H1 (cell line): ENCODE measurements at regions not wholly inside any gene's neighbourhood (a gene's known extent, or its start where the extent isn't known, plus 50 kb on each side); places are given as distances from the start of the nearest gene placed in this dataset.

Source experiments
- CTCF ChIA-PET: fragments of 300-600 bp; sonication (Branson Sonifier 250); formaldehyde crosslinking; loops from one replicate; lab custom pipeline; 2021; ENCODE audit not compliant: partially characterized antibody; lab: Charles Lee
- POLR2A ChIA-PET: fragments of 300-600 bp; sonication (Branson Sonifier 250); formaldehyde crosslinking; loops from one replicate; lab custom pipeline; 2021; ENCODE audit warnings: inconsistent platforms; ENCODE audit not compliant: partially characterized antibody; lab: Charles Lee
- DNase-seq, 2 experiments: peaks; one replicate each; pipeline versions ENCODE4 v3.0.0 to v3.0.0-alpha.2; 2010 to 2022; ENCODE audit warnings: low spot score in 2 of 2, low read depth in 1 of 2, mixed read lengths in 1 of 2
- FAIRE-seq: peaks from 2 replicates; lab custom pipeline; 2011; peaks lifted over from hg19 to GRCh38; lab: Jason Lieb, UNC
- H2AFZ ChIP-seq: 2 replicates; pipeline ENCODE4 v1.8.1; 2012; ENCODE audit warnings: low read length, inconsistent platforms
- H2AK5ac ChIP-seq: 2 replicates; pipeline ENCODE4 v1.6.1; 2013; ENCODE audit warnings: low read depth, low read length
- H2BK120ac ChIP-seq: replicated peaks from 2 replicates; pipeline ENCODE3; 2013; ENCODE audit warnings: low read depth, low read length, inconsistent platforms
- H2BK12ac ChIP-seq: 2 replicates; pipeline ENCODE4 v1.6.1; 2013; ENCODE audit warnings: low read depth, low read length
- H2BK15ac ChIP-seq: 2 replicates; pipeline ENCODE4 v1.6.1; 2013; ENCODE audit warnings: low read length
- H2BK20ac ChIP-seq: 2 replicates; pipeline ENCODE4 v1.6.1; 2013; ENCODE audit warnings: low read length
- H2BK5ac ChIP-seq: 2 replicates; pipeline ENCODE4 v1.6.1; 2013; ENCODE audit warnings: low read depth, low read length
- H3K14ac ChIP-seq: 2 replicates; pipeline ENCODE4 v1.6.1; 2013; ENCODE audit warnings: inconsistent platforms; ENCODE audit not compliant: insufficient read length
- H3K18ac ChIP-seq: 2 replicates; pipeline ENCODE4 v1.6.1; 2013; ENCODE audit warnings: low read length; ENCODE audit errors: extremely low read depth
- H3K23ac ChIP-seq: 2 replicates; pipeline ENCODE4 v1.6.1; 2013; ENCODE audit warnings: inconsistent platforms; ENCODE audit not compliant: insufficient read length
- H3K23me2 ChIP-seq: 2 replicates; pipeline ENCODE4 v1.6.1; 2013; ENCODE audit warnings: low read depth, low read length
- H3K27ac ChIP-seq: 2 replicates; pipeline ENCODE4 v1.6.1; 2011; ENCODE audit warnings: low read depth, low read length, inconsistent platforms
- H3K27me3 ChIP-seq, 4 experiments: replicated peaks in 1 of 4; 1 replicate in 1 of 4; 2 replicates in 3 of 4; pipeline versions ENCODE4 v1.6.1 to v1.8.1; 2011 to 2013; ENCODE audit warnings: low read length in 3 of 4, mild to moderate bottlenecking in 3 of 4, inconsistent platforms in 2 of 4, mixed read lengths in 2 of 4, moderate library complexity in 1 of 4; ENCODE audit not compliant: control insufficient read depth in 3 of 4, insufficient read depth in 3 of 4; ENCODE audit errors: extremely low read depth in 1 of 4
- H3K36me3 ChIP-seq, 4 experiments: 2 replicates each; pipeline versions ENCODE4 v1.6.1 to v1.8.1; 2011 to 2013; ENCODE audit warnings: mild to moderate bottlenecking in 4 of 4, low read length in 3 of 4, moderate library complexity in 2 of 4, control low read depth in 1 of 4, inconsistent platforms in 1 of 4; ENCODE audit not compliant: insufficient read depth in 4 of 4, control insufficient read depth in 2 of 4
- H3K4ac ChIP-seq: replicated peaks from 2 replicates; pipeline ENCODE3; 2013; ENCODE audit warnings: low read length, low read depth, mixed read lengths, inconsistent platforms; ENCODE audit not compliant: insufficient read length
- H3K4me1 ChIP-seq, 4 experiments: replicated peaks in 1 of 4; 1 replicate in 1 of 4; 2 replicates in 3 of 4; pipeline versions ENCODE4 v1.6.1 to v1.8.1; 2011 to 2013; ENCODE audit warnings: low read length in 3 of 4, inconsistent platforms in 2 of 4, mixed read lengths in 1 of 4; ENCODE audit not compliant: insufficient read depth in 4 of 4, control insufficient read depth in 3 of 4
- H3K4me2 ChIP-seq, 2 experiments: 2 replicates each; pipeline versions ENCODE4 v1.6.1 to v1.8.1; 2011 to 2013; ENCODE audit warnings: low read depth in 2 of 2, low read length in 2 of 2, control low read depth in 1 of 2, inconsistent platforms in 1 of 2, mild to moderate bottlenecking in 1 of 2; ENCODE audit not compliant: insufficient read depth in 1 of 2
- H3K4me3 ChIP-seq, 4 experiments: fragments of 200-600, 300-600 bp in 1 of 4; sonication (generic), shearing (Covaris generic), sonication (Bioruptor Twin) in 1 of 4; 2 replicates each; pipeline versions ENCODE4 v1.5.1 to v1.8.1; 2011 to 2016; ENCODE audit warnings: low read length in 4 of 4, low read depth in 3 of 4, control low read depth in 2 of 4, inconsistent platforms in 2 of 4, mild to moderate bottlenecking in 2 of 4, mixed read lengths in 1 of 4, moderate library complexity in 1 of 4; ENCODE audit not compliant: insufficient read depth in 2 of 4; ENCODE audit errors: extremely low read depth in 1 of 4
- H3K56ac ChIP-seq: replicated peaks from 2 replicates; pipeline ENCODE3; 2013; ENCODE audit warnings: low read depth, mild to moderate bottlenecking, mixed read lengths, low read length, inconsistent platforms; ENCODE audit not compliant: insufficient read length
- H3K79me1 ChIP-seq: 2 replicates; pipeline ENCODE4 v1.6.1; 2013; ENCODE audit warnings: low read depth, low read length, control low read depth
- H3K79me2 ChIP-seq, 2 experiments: 2 replicates each; pipeline versions ENCODE4 v1.6.1 to v1.8.1; 2012 to 2013; ENCODE audit warnings: low read length in 2 of 2, mild to moderate bottlenecking in 2 of 2, inconsistent platforms in 1 of 2; ENCODE audit not compliant: insufficient read depth in 2 of 2, control insufficient read depth in 1 of 2
- H3K9ac ChIP-seq, 4 experiments: replicated peaks in 1 of 4; 1 replicate in 1 of 4; 2 replicates in 3 of 4; pipeline versions ENCODE4 v1.6.1 to v1.8.1; 2011 to 2013; ENCODE audit warnings: low read depth in 3 of 4, low read length in 3 of 4, control low read depth in 2 of 4, mild to moderate bottlenecking in 2 of 4, moderate library complexity in 2 of 4, inconsistent platforms in 1 of 4; ENCODE audit errors: extremely low read depth in 1 of 4
- H3K9me3 ChIP-seq, 2 experiments: 2 replicates each; pipeline versions ENCODE4 v1.6.1 to v1.8.1; 2012 to 2013; ENCODE audit warnings: mild to moderate bottlenecking in 2 of 2, moderate library complexity in 2 of 2, control low read depth in 1 of 2, inconsistent platforms in 1 of 2, low read depth in 1 of 2, low read length in 1 of 2, mixed read lengths in 1 of 2; ENCODE audit not compliant: insufficient read depth in 2 of 2
- H4K20me1 ChIP-seq, 2 experiments: replicated peaks in 1 of 2; 2 replicates each; pipeline versions ENCODE3 to v1.8.1; 2011 to 2013; ENCODE audit warnings: inconsistent platforms in 2 of 2, low read length in 2 of 2, mild to moderate bottlenecking in 1 of 2; ENCODE audit not compliant: insufficient read depth in 2 of 2, control insufficient read depth in 1 of 2
- H4K5ac ChIP-seq: 2 replicates; pipeline ENCODE4 v1.6.1; 2013; ENCODE audit warnings: low read length, low read depth, mixed read lengths, inconsistent platforms; ENCODE audit not compliant: insufficient read length
- H4K8ac ChIP-seq: 2 replicates; pipeline ENCODE4 v1.8.0; 2013; ENCODE audit warnings: mild to moderate bottlenecking, moderate library complexity, low read length, inconsistent platforms; ENCODE audit not compliant: insufficient read depth; ENCODE audit errors: extremely low read depth
- H4K91ac ChIP-seq: replicated peaks from 2 replicates; pipeline ENCODE3; 2013; ENCODE audit warnings: low read length, mixed read lengths, inconsistent platforms; ENCODE audit not compliant: insufficient read length
- CBX8 ChIP-seq: fragments of 300-800, 300-1000 bp; sonication (generic); IDR thresholded peaks from 2 replicates; pipeline ENCODE4 v1.7.1; 2016; ENCODE audit warnings: low read depth, low read length, borderline replicate concordance
- EZH2 ChIP-seq: fragments of 200-600 bp; sonication (generic); IDR thresholded peaks from 2 replicates; pipeline ENCODE4 v1.7.1; 2012; ENCODE audit warnings: low read depth, mild to moderate bottlenecking, moderate library complexity, low read length, inconsistent platforms; ENCODE audit not compliant: severe bottlenecking
- GABPA ChIP-seq: IDR thresholded peaks from 2 replicates; pipeline ENCODE4 v1.6.1; 2011; ENCODE audit warnings: mild to moderate bottlenecking, low read length, moderate library complexity, borderline replicate concordance; ENCODE audit not compliant: insufficient read depth
- HDAC2 ChIP-seq, 2 experiments: fragments of 300-600 bp in 1 of 2; sonication (generic) in 1 of 2; IDR thresholded peaks; 2 replicates each; pipeline ENCODE4 v1.6.1; 2011 to 2012; ENCODE audit warnings: low read depth in 2 of 2, low read length in 2 of 2, mild to moderate bottlenecking in 2 of 2, moderate library complexity in 2 of 2, borderline replicate concordance in 1 of 2, inconsistent platforms in 1 of 2
- MAFK ChIP-seq: IDR thresholded peaks from 2 replicates; pipeline ENCODE4 v1.6.1; 2012; ENCODE audit warnings: low read depth, mild to moderate bottlenecking, improper control_type of control experiment, low read length
- POLR2A ChIP-seq, 2 experiments: IDR thresholded peaks; 1 replicate in 1 of 2; 2 replicates in 1 of 2; pipeline ENCODE4 v1.6.1; 2011; ENCODE audit warnings: low read depth in 2 of 2, low read length in 2 of 2, mild to moderate bottlenecking in 2 of 2; ENCODE audit errors: control extremely low read depth in 1 of 2
- SP1 ChIP-seq: IDR thresholded peaks from 2 replicates; pipeline ENCODE4 v1.6.1; 2011; ENCODE audit warnings: low read depth, low read length
- SUZ12 ChIP-seq: fragments of 200-600 bp; sonication (generic); IDR thresholded peaks from 2 replicates; pipeline ENCODE4 v1.6.1; 2012; ENCODE audit warnings: mild to moderate bottlenecking, inconsistent platforms, low read length, moderate library complexity, mixed read lengths
- WGBS, 2 experiments: shearing (Covaris generic) in 1 of 2; methylation state at CpG; one replicate each; pipeline versions ENCODE4 v1.1.6 to v1.1.7; 2013 to 2015; ENCODE audit warnings: low lambda C conversion rate in 2 of 2, mixed read lengths in 2 of 2, inconsistent platforms in 1 of 2, low coverage in 1 of 2, missing lambda C conversion rate in 1 of 2; ENCODE audit not compliant: insufficient replicate concordance in 2 of 2, insufficient coverage in 1 of 2, insufficient read length in 1 of 2; ENCODE audit errors: extremely low coverage in 1 of 2, missing lambda C conversion rate in 1 of 2; 5-methylcytosine and 5-hydroxymethylcytosine counted together

- 85% methylated on average over 8 of the region's 8 CpGs; no CpG with 5 or more reads in 1 of the 2 experiments for WGBS, 2 experiments
- H2AK5ac ChIP-seq: no peak overlapping the region; the same call in 1 of the 2 replicates
- H3K9ac ChIP-seq: no peak overlapping the region
- ChIA-PET CTCF (interaction anchor here (0.6 to 2.0 kb wide), 6 partner anchors 10 to 98 kb away, joined by 3 to 4 read pairs (median 4); no protein-coding TSS in a partner anchor), POLR2A (no interaction called here)
- no peaks in the 10 kb centered on the region for H3K36me3 ChIP-seq
- H3K4me2 ChIP-seq: no peak overlapping the region
- no peaks in the 10 kb centered on the region; the same call in 1 of the 2 replicates for H3K23me2 ChIP-seq
- H4K20me1 ChIP-seq: no peaks in the 10 kb centered on the region
- no peak overlapping the region for H4K91ac ChIP-seq
- H3K18ac ChIP-seq: no peak overlapping the region
- TF ChIP-seq POLR2A (IDR thresholded peaks at IDR 0.05; ENCODE audit: control extremely low read depth in 1 of 2, low read depth in 2 of 2, low read length in 2 of 2) (no peak), SUZ12 (no peak), EZH2 (no peak), SP1 (no peak), HDAC2 (IDR thresholded peaks at IDR 0.05; ENCODE audit: borderline replicate concordance in 1 of 2, low read depth in 2 of 2, low read length in 2 of 2) (no peak), MAFK (no peak), GABPA (no peak), CBX8 (no peak)
- H2BK5ac ChIP-seq: no peak overlapping the region
- no peaks in the 10 kb centered on the region for H3K4me1 ChIP-seq
- H2BK12ac ChIP-seq: 0 out of 2 replicates have a peak overlapping the region, but pooled peaks have one; percentile 6
- no peak overlapping the region for H3K14ac ChIP-seq
- no peak overlapping the region for H3K56ac ChIP-seq
- H2BK20ac ChIP-seq: peak overlapping the region; percentile 34; the same call in 1 of the 2 replicates
- H2AFZ ChIP-seq: no peak overlapping the region; the same call in 1 of the 2 replicates
- H3K23ac ChIP-seq: no peak overlapping the region
- H2BK120ac ChIP-seq: no peak overlapping the region
- peak overlapping the region; percentile 40; the same call in 1 of the 2 replicates for H2BK15ac ChIP-seq
- no peak overlapping the region for H3K27ac ChIP-seq
- no peaks in the 10 kb centered on the region for H3K79me2 ChIP-seq
- DNase-seq (no peak), FAIRE-seq (no peak)
- H3K9me3 ChIP-seq: no peaks in the 10 kb centered on the region
- no peak overlapping the region for H4K8ac ChIP-seq
- no peak overlapping the region for H3K4me3 ChIP-seq
- no peaks in the 10 kb centered on the region for H3K27me3 ChIP-seq
- H3K4ac ChIP-seq: no peak overlapping the region
- H3K79me1 ChIP-seq: no peaks in the 10 kb centered on the region
- H4K5ac ChIP-seq: no peak overlapping the region
These were observed 131.8 kb downstream of the UTP18 start for GRCh38 chr17:51391982-51392654.
